Adrenal gland (tissue), 9 donors: ENCODE measurements at regions not wholly inside any gene's neighbourhood (a gene's known extent, or its start where the extent isn't known, plus 50 kb on each side); places are given as distances from the start of the nearest gene placed in this dataset.
A peak's percentile ranks its signal among the peaks of the same experiment; 100 is the strongest.

Source experiments
- DNase-seq, 7 donors: peaks; one replicate each; pipeline ENCODE4 v3.0.0-alpha.2; 2019 to 2020
- H3K27ac ChIP-seq, 5 donors: fragments of 200-600 bp; sonication (generic) in 4 of 5; 1 replicate in 3 of 5; 2 replicates in 2 of 5; pipeline versions ENCODE4 v1.5.1 to v1.8.0; 2016 to 2020; ENCODE audit warnings: mild to moderate bottlenecking in 1 of 5
- H3K27me3 ChIP-seq: fragments of 200-600 bp; 2 replicates; pipeline ENCODE4 v1.8.0; 2021
- H3K36me3 ChIP-seq, 2 donors: fragments of 200-600 bp; replicated peaks in 1 of 2; 1 replicate in 1 of 2; 2 replicates in 1 of 2; pipeline versions ENCODE4 v1.5.1 to v1.8.0; 2018 to 2022
- H3K4me1 ChIP-seq, 2 donors: fragments of 200-600 bp; replicated peaks in 1 of 2; 1 replicate in 1 of 2; 2 replicates in 1 of 2; pipeline versions ENCODE4 v1.5.1 to v1.8.0; 2018 to 2021
- H3K4me3 ChIP-seq, 4 donors: fragments of 200-600 bp; sonication (generic) in 3 of 4; one replicate each; pipeline ENCODE4 v1.5.1; 2016 to 2018
- H3K9me3 ChIP-seq, 3 donors: fragments of 200-600 bp; sonication (generic) in 1 of 3; replicated peaks in 1 of 3; 1 replicate in 2 of 3; 2 replicates in 1 of 3; pipeline versions ENCODE4 v1.5.1 to v1.8.0; 2016 to 2021
- POLR2A ChIP-seq, 2 donors: fragments of 450-650 bp; IDR thresholded peaks; one replicate each; pipeline ENCODE4 v1.6.1; 2017; ENCODE audit warnings: antibody characterized with exemption in 2 of 2, mild to moderate bottlenecking in 2 of 2, moderate library complexity in 1 of 2
- WGBS, 4 donors: extraction: QIAGEN DNeasy Blood & Tissue Kit in 2 of 4; methylation state at CpG; one replicate each; pipeline versions ENCODE4 v1.1.5 to v1.1.7; 2013 to 2017; 5-methylcytosine and 5-hydroxymethylcytosine counted together
- intact Hi-C, 2 donors: fragments of 100-400 bp; cut with DNase I; formaldehyde crosslinking; loops; one replicate each; pipeline versions ENCODE4 v1.14.1 to v1.15.0; 2022 to 2023
- TF ChIP-seq, protein P1 (sequence below), 6 experiments: fragments of 450-650 bp in 4 of 6; fragments of 200-600 bp in 2 of 6; sonication (generic) in 1 of 6; IDR thresholded peaks; 1 replicate in 5 of 6; 2 replicates in 1 of 6; pipeline versions ENCODE4 v1.5.1 to v1.8.0; 2016 to 2021; ENCODE audit warnings: antibody characterized with exemption in 6 of 6, mild to moderate bottlenecking in 2 of 6, moderate library complexity in 1 of 6
- donor health status: healthy with polysubstance abuse.
- donor health status: Bipolar disorder and iron deficiency.
- donor health status: DM: yes; HTN: yes; CAD: no.
- donor health status: DM: no; HTN: no; CAD: no.
- donor health status: DM: no; HTN: no; CAD: no.

DNA sequence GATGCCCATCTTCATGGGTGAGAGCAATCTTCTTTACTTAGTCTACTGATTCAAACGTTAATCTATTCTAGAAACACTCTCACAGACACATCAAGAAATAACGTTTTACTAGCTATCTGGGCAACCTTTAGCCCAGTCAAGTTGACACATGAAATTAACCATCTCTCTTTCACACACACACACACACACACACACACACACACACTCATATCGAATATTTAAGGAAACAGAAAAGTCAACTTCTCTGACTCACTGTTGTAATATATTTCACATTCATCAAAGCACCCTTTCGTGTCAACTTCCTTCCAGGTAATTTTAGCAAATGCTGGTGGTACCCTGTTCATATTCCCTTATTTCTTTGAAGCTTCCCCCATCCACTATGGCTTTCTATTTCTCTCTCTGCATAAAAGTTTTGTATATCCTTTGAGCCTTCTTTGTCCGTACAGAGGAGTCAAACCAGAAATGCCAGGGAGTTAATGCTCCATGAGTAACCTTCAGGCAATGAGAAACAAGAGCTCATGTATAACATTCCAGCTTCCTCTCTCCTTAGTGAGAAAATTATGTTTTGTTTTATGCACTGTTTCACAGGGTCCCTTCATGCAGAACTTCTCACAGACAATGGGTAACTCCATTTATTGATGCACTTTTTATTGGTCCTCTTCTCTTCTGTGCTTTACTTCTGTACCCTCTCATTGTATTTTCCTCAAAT is 335.5 kb upstream of the CBLB start:
- Histone ChIP-seq H3K27me3 (no peaks in the 10 kb centered on the region), H3K9me3 (peaks cover 0 to 7% (median 0%) of the 10 kb centered on the region in 3 donors), H3K27ac (no peak overlapping the region), H3K4me3 (no peak overlapping the region), H3K36me3 (no peaks in the 10 kb centered on the region), H3K4me1 (no peaks in the 10 kb centered on the region)
- TF ChIP-seq POLR2A (IDR thresholded peaks at IDR 0.05), result no peak
- TF ChIP-seq, protein P1, sequence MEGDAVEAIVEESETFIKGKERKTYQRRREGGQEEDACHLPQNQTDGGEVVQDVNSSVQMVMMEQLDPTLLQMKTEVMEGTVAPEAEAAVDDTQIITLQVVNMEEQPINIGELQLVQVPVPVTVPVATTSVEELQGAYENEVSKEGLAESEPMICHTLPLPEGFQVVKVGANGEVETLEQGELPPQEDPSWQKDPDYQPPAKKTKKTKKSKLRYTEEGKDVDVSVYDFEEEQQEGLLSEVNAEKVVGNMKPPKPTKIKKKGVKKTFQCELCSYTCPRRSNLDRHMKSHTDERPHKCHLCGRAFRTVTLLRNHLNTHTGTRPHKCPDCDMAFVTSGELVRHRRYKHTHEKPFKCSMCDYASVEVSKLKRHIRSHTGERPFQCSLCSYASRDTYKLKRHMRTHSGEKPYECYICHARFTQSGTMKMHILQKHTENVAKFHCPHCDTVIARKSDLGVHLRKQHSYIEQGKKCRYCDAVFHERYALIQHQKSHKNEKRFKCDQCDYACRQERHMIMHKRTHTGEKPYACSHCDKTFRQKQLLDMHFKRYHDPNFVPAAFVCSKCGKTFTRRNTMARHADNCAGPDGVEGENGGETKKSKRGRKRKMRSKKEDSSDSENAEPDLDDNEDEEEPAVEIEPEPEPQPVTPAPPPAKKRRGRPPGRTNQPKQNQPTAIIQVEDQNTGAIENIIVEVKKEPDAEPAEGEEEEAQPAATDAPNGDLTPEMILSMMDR (IDR thresholded peaks at IDR 0.05), result no peak
- intact Hi-C loops, result no loop called here
- 76 to 90% (median 82%) methylated on average over 5 of the region's 5 CpGs for WGBS, 4 donors
- DNase-seq, result no peak

DNA sequence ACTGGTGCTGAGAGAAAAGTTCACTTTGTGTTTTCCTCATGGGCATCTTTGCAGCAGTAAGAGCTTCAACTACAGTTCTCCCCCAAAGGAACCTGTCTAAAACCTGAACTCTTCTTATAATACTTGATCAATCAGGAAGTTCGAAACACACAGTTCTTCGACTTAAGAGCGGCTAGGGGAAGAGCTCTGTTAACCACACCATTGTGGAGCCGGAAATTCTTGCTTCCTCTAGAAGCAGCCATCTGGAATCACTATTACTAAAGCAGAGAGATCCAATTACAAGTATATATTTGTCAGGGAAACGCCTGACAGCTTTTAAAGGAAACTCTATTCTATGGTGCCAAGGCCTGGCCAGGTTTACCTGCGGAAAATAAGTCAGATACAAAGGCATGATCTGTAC is 337.3 kb upstream of the CBLB start:
- Histone ChIP-seq H3K27ac (no peak overlapping the region), H3K36me3 (no peaks in the 10 kb centered on the region), H3K4me1 (no peaks in the 10 kb centered on the region), H3K4me3 (no peak overlapping the region), H3K27me3 (no peaks in the 10 kb centered on the region), H3K9me3 (peaks cover 0 to 7% (median 0%) of the 10 kb centered on the region in 3 donors)
- WGBS, 4 donors, result 62 to 73% (median 63%) methylated on average over 6 of the region's 6 CpGs
- TF ChIP-seq POLR2A (IDR thresholded peaks at IDR 0.05), result no peak
- peak in 1 of 7 donors; percentile 2 for DNase-seq
- intact Hi-C loops, result no loop called here

DNA sequence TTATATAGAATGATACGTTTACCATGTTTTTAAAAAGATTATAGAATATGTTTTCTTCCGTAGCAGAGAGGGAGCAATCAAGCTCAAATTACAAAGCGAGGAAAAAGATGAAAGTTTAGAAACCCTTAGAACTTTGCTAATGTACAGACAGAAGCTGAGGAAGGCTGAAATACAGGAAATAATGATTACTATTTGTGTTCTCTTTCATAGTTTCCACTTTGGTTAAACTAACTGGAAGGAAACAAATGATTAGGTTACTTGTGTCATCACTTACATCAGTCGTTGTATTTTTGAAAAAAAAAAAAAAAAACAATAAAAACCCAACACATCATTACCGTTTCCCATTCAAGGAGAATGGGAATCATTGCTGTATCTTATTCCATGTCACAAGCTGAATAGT is 337.8 kb upstream of the CBLB start:
- Histone ChIP-seq H3K36me3 (no peaks in the 10 kb centered on the region), H3K27ac (no peak overlapping the region), H3K27me3 (no peaks in the 10 kb centered on the region), H3K4me1 (no peaks in the 10 kb centered on the region), H3K9me3 (peaks cover 0 to 7% (median 0%) of the 10 kb centered on the region in 3 donors), H3K4me3 (no peak overlapping the region)
- intact Hi-C loops, result no loop called here
- DNase-seq, result no peak
- WGBS, 4 donors, result 61 to 78% (median 68%) methylated on average over 5 of the region's 5 CpGs
- TF ChIP-seq POLR2A (IDR thresholded peaks at IDR 0.05), result no peak
- TF ChIP-seq, protein P1 (IDR thresholded peaks at IDR 0.05), result no peak

DNA sequence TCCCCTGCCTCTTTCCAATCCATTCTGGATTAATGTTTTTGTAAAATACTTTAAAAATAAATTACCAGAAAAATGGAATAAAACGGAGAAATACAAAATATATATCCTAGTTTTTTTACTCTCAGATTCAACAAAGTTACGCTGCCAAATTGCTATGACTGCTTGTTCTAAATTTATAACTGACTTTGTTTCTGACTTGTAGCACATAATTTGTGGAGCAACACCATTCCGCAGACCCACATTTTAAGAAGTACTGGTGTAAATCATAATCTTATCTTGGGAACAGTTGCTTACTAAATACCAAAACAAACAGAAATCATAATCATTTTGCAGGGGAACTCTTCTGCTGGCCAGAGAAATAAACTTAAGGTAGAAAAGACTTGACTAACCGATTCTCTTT is 339.4 kb upstream of the CBLB start:
- Histone ChIP-seq H3K4me3 (no peak overlapping the region), H3K9me3 (peaks cover 0 to 7% (median 0%) of the 10 kb centered on the region in 3 donors), H3K36me3 (no peaks in the 10 kb centered on the region), H3K27ac (no peak overlapping the region), H3K27me3 (no peaks in the 10 kb centered on the region), H3K4me1 (no peaks in the 10 kb centered on the region)
- WGBS, 4 donors, result 41 to 55% (median 50%) methylated on average over 4 of the region's 4 CpGs
- intact Hi-C loops, result no loop called here
- no peak for TF ChIP-seq POLR2A (IDR thresholded peaks at IDR 0.05)
- TF ChIP-seq, protein P1 (IDR thresholded peaks at IDR 0.05), result no peak
- no peak for DNase-seq

DNA sequence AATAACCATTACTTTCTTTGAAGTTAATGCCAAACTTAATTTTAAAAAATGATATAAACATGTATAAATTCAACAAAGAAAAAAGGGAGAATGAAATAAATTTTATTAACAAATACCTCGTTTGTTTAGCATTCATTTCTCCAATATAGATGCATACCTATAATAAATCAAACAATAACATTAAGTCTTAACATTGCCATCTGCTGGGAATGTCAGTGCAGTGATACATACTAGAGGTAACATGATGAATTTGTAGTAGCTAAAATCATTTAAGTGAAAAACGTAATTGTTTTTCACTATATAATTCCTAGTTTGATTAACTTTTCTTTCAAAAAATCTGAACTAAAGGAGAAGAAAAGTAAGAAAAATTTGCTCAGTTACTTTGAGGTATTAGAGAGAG is 340.2 kb upstream of the CBLB start:
- Histone ChIP-seq H3K4me3 (no peak overlapping the region), H3K9me3 (peaks cover 0 to 7% (median 0%) of the 10 kb centered on the region in 3 donors), H3K27me3 (no peaks in the 10 kb centered on the region), H3K27ac (no peak overlapping the region), H3K4me1 (no peaks in the 10 kb centered on the region), H3K36me3 (no peaks in the 10 kb centered on the region)
- intact Hi-C loops, result no loop called here
- DNase-seq, result peak in 1 of 7 donors; percentile 11
- 35 to 45% (median 40%) methylated on average over 2 of the region's 2 CpGs for WGBS, 4 donors
- TF ChIP-seq, protein P1 (IDR thresholded peaks at IDR 0.05), result peak in 4 of 6 experiments; percentile 18 to 43 (median 36)
- no peak for TF ChIP-seq POLR2A (IDR thresholded peaks at IDR 0.05)
